Caco-2 (cell line): ENCODE measurements at regions not wholly inside any gene's neighbourhood (a gene's known extent, or its start where the extent isn't known, plus 50 kb on each side); places are given as distances from the start of the nearest gene placed in this dataset.

Source experiments
- BruUV-seq: library from RNA; stranded (reverse); fragments of 400-500 nt; replicated peaks from 2 replicates; lab custom pipeline; 2021; lab: Mats Ljungman, UMichigan
- CTCF ChIA-PET: fragments of 300-600 bp; sonication (Branson Sonifier 250); formaldehyde crosslinking; loops from one replicate; lab custom pipeline; 2022; ENCODE audit warnings: antibody characterized with exemption; lab: Charles Lee
- POLR2A ChIA-PET: fragments of 300-600 bp; sonication (Branson Sonifier 250); formaldehyde crosslinking; loops from one replicate; lab custom pipeline; 2022; ENCODE audit warnings: antibody characterized with exemption; lab: Charles Lee
- DNase-seq, 2 experiments: peaks; one replicate each; pipeline versions ENCODE4 v3.0.0 to v3.0.0-alpha.2; 2020 to 2022
- H3K27me3 ChIP-seq: replicated peaks from 2 replicates; pipeline ENCODE4 v1.6.0; 2011; ENCODE audit warnings: low read length; ENCODE audit not compliant: control insufficient read depth, insufficient read depth
- H3K36me3 ChIP-seq: 2 replicates; pipeline ENCODE4 v1.5.1; 2011; ENCODE audit warnings: low read length; ENCODE audit not compliant: control insufficient read depth, insufficient read depth
- H3K4me1 ChIP-seq: fragments of 250-450 bp; sonication (Bioruptor Pico); 2 replicates; pipeline ENCODE4 v1.5.1; 2020; ENCODE audit warnings: mild to moderate bottlenecking
- H3K4me3 ChIP-seq: 2 replicates; pipeline ENCODE4 v1.5.1; 2011; ENCODE audit warnings: low read depth, mild to moderate bottlenecking, control low read depth, low read length
- H3K9me3 ChIP-seq: fragments of 250-450 bp; sonication (Bioruptor Pico); 2 replicates; pipeline ENCODE4 v1.5.1; 2020; ENCODE audit warnings: mild to moderate bottlenecking, moderate library complexity
- H3K27ac Mint-ChIP-seq: one replicate; pipeline ENCODE4 v1.8.0; 2022; ENCODE audit warnings: mixed read lengths; ENCODE audit not compliant: unreplicated experiment
- H3K27me3 Mint-ChIP-seq: one replicate; pipeline ENCODE4 v1.8.0; 2022; ENCODE audit warnings: mixed read lengths; ENCODE audit not compliant: insufficient read depth, unreplicated experiment
- H3K36me3 Mint-ChIP-seq: one replicate; pipeline ENCODE4 v1.8.0; 2022; ENCODE audit warnings: mild to moderate bottlenecking, mixed read lengths; ENCODE audit not compliant: insufficient read depth, unreplicated experiment
- H3K4me1 Mint-ChIP-seq: one replicate; pipeline ENCODE4 v1.8.0; 2022; ENCODE audit warnings: low read depth, mixed read lengths; ENCODE audit not compliant: unreplicated experiment
- H3K4me3 Mint-ChIP-seq: one replicate; pipeline ENCODE4 v1.8.0; 2022; ENCODE audit warnings: mild to moderate bottlenecking, moderate library complexity, mixed read lengths; ENCODE audit not compliant: unreplicated experiment
- H3K9me3 Mint-ChIP-seq: one replicate; pipeline ENCODE4 v1.8.0; 2022; ENCODE audit warnings: mixed read lengths; ENCODE audit not compliant: unreplicated experiment
- CTCF ChIP-seq, 2 experiments: fragments of 200-600 bp in 1 of 2; IDR thresholded peaks; 1 replicate in 1 of 2; 2 replicates in 1 of 2; pipeline versions ENCODE4 v1.5.1 to v1.8.0; 2011 to 2022; ENCODE audit warnings: antibody characterized with exemption in 1 of 2, control low read depth in 1 of 2, inconsistent platforms in 1 of 2, low read depth in 1 of 2, low read length in 1 of 2, mild to moderate bottlenecking in 1 of 2, moderate library complexity in 1 of 2; ENCODE audit not compliant: insufficient read depth in 1 of 2, severe bottlenecking in 1 of 2, unreplicated experiment in 1 of 2
- intact Hi-C: fragments of 100-400 bp; cut with micrococcal nuclease; formaldehyde crosslinking; loops from one replicate; pipeline ENCODE4 v1.10.0; 2022; ENCODE audit not compliant: unreplicated experiment

GRCh38 chr1:181142096-181142958 lies 53.8 kb downstream of the IER5 start:
- peaks cover 10% of the 10 kb centered on the region for H3K9me3 Mint-ChIP-seq
- no peak overlapping the region for H3K27ac Mint-ChIP-seq
- ChIA-PET CTCF (interaction anchor here (0.7 to 3.8 kb wide), 20 partner anchors 9 to 626 kb away, joined by 3 to 49 read pairs (median 4); no protein-coding TSS in a partner anchor), POLR2A (interaction anchor here (0.6 to 0.9 kb wide), 3 partner anchors 14 to 37 kb away, joined by 3 to 4 read pairs (median 3); no protein-coding TSS in a partner anchor)
- H3K27me3 ChIP-seq = no peaks in the 10 kb centered on the region
- H3K9me3 ChIP-seq = no peaks in the 10 kb centered on the region; the same call in 1 of the 2 replicates
- peak; percentile 87 to 92 for DNase-seq
- H3K36me3 ChIP-seq = no peaks in the 10 kb centered on the region
- intact Hi-C loops = loop anchor here (1.0 to 10.0 kb wide), 8 partner anchors 34 to 628 kb away; no protein-coding TSS in a partner anchor
- H3K4me1 ChIP-seq = no peaks in the 10 kb centered on the region
- H3K4me1 Mint-ChIP-seq = peaks cover 16% of the 10 kb centered on the region
- no TSS peak for BruUV-seq
- H3K36me3 Mint-ChIP-seq = no peaks in the 10 kb centered on the region
- peaks cover 3% of the 10 kb centered on the region for H3K27me3 Mint-ChIP-seq
- peak; percentile 97 to 98 for TF ChIP-seq CTCF (IDR thresholded peaks at IDR 0.05; ENCODE audit: insufficient read depth in 1 of 2, low read depth in 1 of 2, low read length in 1 of 2, severe bottlenecking in 1 of 2, unreplicated experiment in 1 of 2)
- peak overlapping the region; percentile 26 for H3K4me3 Mint-ChIP-seq
- peak overlapping the region; percentile 15; the same call in 1 of the 2 replicates for H3K4me3 ChIP-seq

- Histone ChIP-seq H3K27me3 (no peaks in the 10 kb centered on the region), H3K4me3 (no peak overlapping the region), H3K4me1 (no peaks in the 10 kb centered on the region), H3K9me3 (no peaks in the 10 kb centered on the region; the same call in 1 of the 2 replicates), H3K36me3 (no peaks in the 10 kb centered on the region)
- H3K4me3 Mint-ChIP-seq = no peak overlapping the region
- CTCF ChIA-PET = interaction anchor here (0.7 to 3.8 kb wide), 11 partner anchors 10 to 627 kb away, joined by 3 to 49 read pairs (median 6); no protein-coding TSS in a partner anchor
- no peak overlapping the region for H3K27ac Mint-ChIP-seq
- peaks cover 16% of the 10 kb centered on the region for H3K4me1 Mint-ChIP-seq
- no peaks in the 10 kb centered on the region for H3K36me3 Mint-ChIP-seq
- H3K27me3 Mint-ChIP-seq = peaks cover 3% of the 10 kb centered on the region
- DNase-seq = no peak
- intact Hi-C loops = loop anchor here (2.0 to 10.0 kb wide), 2 partner anchors 198 to 628 kb away; no protein-coding TSS in a partner anchor
- H3K9me3 Mint-ChIP-seq = peaks cover 10% of the 10 kb centered on the region
- POLR2A ChIA-PET = no interaction called here
- BruUV-seq = no TSS peak
- TF ChIP-seq CTCF (IDR thresholded peaks at IDR 0.05; ENCODE audit: insufficient read depth in 1 of 2, low read depth in 1 of 2, low read length in 1 of 2, severe bottlenecking in 1 of 2, unreplicated experiment in 1 of 2) = no peak
Measured at GRCh38 chr1:181143102-181143859, 54.8 kb downstream of the IER5 start.

- Histone ChIP-seq H3K9me3 (no peaks in the 10 kb centered on the region; the same call in 1 of the 2 replicates), H3K36me3 (no peaks in the 10 kb centered on the region)
Measured at GRCh38 chr1:181144238-181144637, 55.7 kb downstream of the IER5 start.

More at GRCh38 chr1:181144238-181144637, 55.7 kb downstream of the IER5 start:
- no TSS peak for BruUV-seq
- no peak for DNase-seq
- POLR2A ChIA-PET = no interaction called here
- CTCF ChIA-PET = interaction anchor here (3.4 to 3.8 kb wide), 2 partner anchors 59 to 262 kb away, joined by 23 to 49 read pairs; no protein-coding TSS in a partner anchor
- peaks cover 7% of the 10 kb centered on the region for H3K4me1 Mint-ChIP-seq
- H3K27me3 ChIP-seq = no peaks in the 10 kb centered on the region
- no peaks in the 10 kb centered on the region for H3K4me1 ChIP-seq
- intact Hi-C loops = loop anchor here (10.0 kb wide), 1 partner anchor 629 kb away; no protein-coding TSS in a partner anchor
- no peak overlapping the region for H3K27ac Mint-ChIP-seq
- H3K4me3 ChIP-seq = no peak overlapping the region
- H3K36me3 Mint-ChIP-seq = no peaks in the 10 kb centered on the region
- peaks cover 3% of the 10 kb centered on the region for H3K27me3 Mint-ChIP-seq
- H3K9me3 Mint-ChIP-seq = peaks cover 10% of the 10 kb centered on the region
- H3K4me3 Mint-ChIP-seq = no peak overlapping the region
- no peak for TF ChIP-seq CTCF (IDR thresholded peaks at IDR 0.05; ENCODE audit: insufficient read depth in 1 of 2, low read depth in 1 of 2, low read length in 1 of 2, severe bottlenecking in 1 of 2, unreplicated experiment in 1 of 2)
